SK-N-SH (cell line): ENCODE measurements at regions not wholly inside any gene's neighbourhood (a gene's known extent, or its start where the extent isn't known, plus 50 kb on each side); places are given as distances from the start of the nearest gene placed in this dataset.

ENCODE experiments used
- CTCF ChIA-PET: fragments of 300-600, 350-600 bp; formaldehyde crosslinking; extraction: SDS; loops from one replicate; lab custom pipeline; 2021; lab: Yijun Ruan, JAX
- POLR2A ChIA-PET: fragments of 350-600 bp; sonication (Branson Sonifier 250); formaldehyde crosslinking; extraction: SDS; loops from one replicate; lab custom pipeline; 2020; ENCODE audit warnings: antibody characterized with exemption, inconsistent platforms; lab: Yijun Ruan, JAX
- DNase-seq: peaks from one replicate; pipeline ENCODE4 v3.0.0; 2012
- H2AFZ ChIP-seq: fragments of 200-600 bp; sonication (generic); 2 replicates; pipeline ENCODE4 v1.8.1; 2016; ENCODE audit warnings: antibody characterized with exemption, mild to moderate bottlenecking, low read depth
- H3F3A ChIP-seq: fragments of 200-600 bp; sonication (generic); replicated peaks from 2 replicates; pipeline ENCODE3; 2016; ENCODE audit warnings: antibody characterized with exemption, mild to moderate bottlenecking; ENCODE audit not compliant: insufficient read depth
- H3K27ac ChIP-seq, 2 experiments: fragments of 200-500 bp in 1 of 2; fragments of 200-600 bp in 1 of 2; sonication (Bioruptor generic) in 1 of 2; sonication (generic), shearing (Covaris generic) in 1 of 2; 2 replicates each; pipeline versions ENCODE4 v1.5.1 to v1.6.1; 2014 to 2016; ENCODE audit warnings: low read depth in 2 of 2, inconsistent platforms in 1 of 2, low read length in 1 of 2, mild to moderate bottlenecking in 1 of 2, mixed read lengths in 1 of 2
- H3K27me3 ChIP-seq: fragments of 200-600 bp; sonication (generic), shearing (Covaris generic); 2 replicates; pipeline ENCODE4 v1.6.1; 2016; ENCODE audit warnings: mixed run types; ENCODE audit not compliant: insufficient read depth
- H3K36me3 ChIP-seq, 2 experiments: fragments of 200-500 bp in 1 of 2; fragments of 200-600 bp in 1 of 2; sonication (Bioruptor generic) in 1 of 2; sonication (generic) in 1 of 2; replicated peaks in 1 of 2; 2 replicates each; pipeline versions ENCODE3 to v1.5.1; 2014 to 2016; ENCODE audit warnings: low read length in 1 of 2, mild to moderate bottlenecking in 1 of 2; ENCODE audit not compliant: insufficient read depth in 2 of 2, control insufficient read depth in 1 of 2
- H3K4me1 ChIP-seq, 2 experiments: fragments of 200-500 bp in 1 of 2; fragments of 200-600 bp in 1 of 2; sonication (Bioruptor generic) in 1 of 2; sonication (generic), shearing (Covaris generic) in 1 of 2; 2 replicates each; pipeline versions ENCODE4 v1.5.1 to v1.6.1; 2014 to 2016; ENCODE audit warnings: low read depth in 1 of 2, low read length in 1 of 2, mixed run types in 1 of 2; ENCODE audit not compliant: insufficient read depth in 2 of 2, control insufficient read depth in 1 of 2
- H3K4me2 ChIP-seq: fragments of 200-600 bp; sonication (generic), shearing (Covaris generic); 2 replicates; pipeline ENCODE4 v1.6.1; 2017; ENCODE audit warnings: mixed run types
- H3K4me3 ChIP-seq, 2 experiments: fragments of 200-500 bp in 1 of 2; fragments of 200-600 bp in 1 of 2; sonication (Bioruptor generic) in 1 of 2; sonication (generic), shearing (Covaris generic) in 1 of 2; 2 replicates each; pipeline versions ENCODE4 v1.5.1 to v1.8.1; 2014 to 2016; ENCODE audit warnings: low read depth in 2 of 2, inconsistent platforms in 1 of 2, low read length in 1 of 2, mild to moderate bottlenecking in 1 of 2, mixed read lengths in 1 of 2, moderate library complexity in 1 of 2
- H3K79me2 ChIP-seq: fragments of 200-600 bp; sonication (generic); 2 replicates; pipeline ENCODE4 v1.8.1; 2017; ENCODE audit warnings: mild to moderate bottlenecking; ENCODE audit not compliant: insufficient read depth
- H3K9ac ChIP-seq: fragments of 200-600 bp; sonication (generic); 2 replicates; pipeline ENCODE4 v1.6.1; 2017; ENCODE audit warnings: mixed run types
- H3K9me2 ChIP-seq: fragments of 200-600 bp; sonication (generic); 2 replicates; pipeline ENCODE4 v1.6.1; 2017; ENCODE audit warnings: mixed run types
- H3K9me3 ChIP-seq: fragments of 200-600 bp; sonication (generic); 2 replicates; pipeline ENCODE4 v1.6.1; 2017; ENCODE audit warnings: mixed run types, mild to moderate bottlenecking, moderate library complexity
- H4K20me1 ChIP-seq: fragments of 200-600 bp; sonication (generic); 2 replicates; pipeline ENCODE4 v1.6.1; 2017; ENCODE audit warnings: mild to moderate bottlenecking, mixed run types; ENCODE audit not compliant: insufficient read depth
- CTCF ChIP-seq: fragments of 200-600 bp; sonication (generic); IDR thresholded peaks from 2 replicates; pipeline ENCODE4 v1.6.1; 2017; ENCODE audit warnings: antibody characterized with exemption, mild to moderate bottlenecking, moderate library complexity
- ELF1 ChIP-seq: IDR thresholded peaks from 2 replicates; pipeline ENCODE4 v1.4.0; 2012
- FOXM1 ChIP-seq: IDR thresholded peaks from 2 replicates; pipeline ENCODE4 v1.4.0; 2012; ENCODE audit warnings: low read depth, mild to moderate bottlenecking
- GABPA ChIP-seq: IDR thresholded peaks from 2 replicates; pipeline ENCODE4 v1.4.0; 2012; ENCODE audit warnings: low read depth, mild to moderate bottlenecking
- JUND ChIP-seq: IDR thresholded peaks from 2 replicates; pipeline ENCODE4 v1.4.0; 2012
- MAX ChIP-seq: IDR thresholded peaks from 2 replicates; pipeline ENCODE4 v1.4.0; 2012; ENCODE audit warnings: low read depth
- REST ChIP-seq: IDR thresholded peaks from 2 replicates; pipeline ENCODE4 v1.6.1; 2012; ENCODE audit warnings: mild to moderate bottlenecking, low read depth, low read length, moderate library complexity
- RFX5 ChIP-seq: IDR thresholded peaks from 2 replicates; pipeline ENCODE4 v1.6.1; 2012; ENCODE audit warnings: mild to moderate bottlenecking, improper control_type of control experiment, low read length
- TEAD4 ChIP-seq: IDR thresholded peaks from 2 replicates; pipeline ENCODE4 v1.4.0; 2012; ENCODE audit warnings: mild to moderate bottlenecking, borderline replicate concordance; ENCODE audit not compliant: insufficient read depth
- USF1 ChIP-seq: IDR thresholded peaks from 2 replicates; pipeline ENCODE4 v1.4.0; 2012; ENCODE audit warnings: low read depth, borderline replicate concordance
- ZBTB33 ChIP-seq: IDR thresholded peaks from 2 replicates; pipeline ENCODE4 v1.4.0; 2012; ENCODE audit warnings: low read depth, borderline replicate concordance
- WGBS: methylation state at CpG from one replicate; pipeline ENCODE4 v1.1.6; 2017; ENCODE audit warnings: low lambda C conversion rate; 5-methylcytosine and 5-hydroxymethylcytosine counted together

GRCh38 chr14:83830316-83830715 lies 1699.6 kb upstream of the FLRT2 start:
- no peak for TF ChIP-seq CTCF
- no peak for TF ChIP-seq USF1
- TF ChIP-seq JUND = no peak
- TF ChIP-seq FOXM1 = no peak
- TF ChIP-seq ELF1 = no peak
- no peak for TF ChIP-seq MAX
- TF ChIP-seq TEAD4 = no peak
- no peak for TF ChIP-seq REST
- no peak for TF ChIP-seq RFX5
- no peak for TF ChIP-seq ZBTB33
- TF ChIP-seq GABPA = no peak
- ChIA-PET POLR2A (no interaction called here), CTCF (no interaction called here)
- Histone ChIP-seq H3K4me2 (no peak overlapping the region), H3K27me3 (no peaks in the 10 kb centered on the region), H3K9me3 (no peaks in the 10 kb centered on the region), H3K27ac (no peak overlapping the region), H3K36me3 (no peaks in the 10 kb centered on the region), H3K4me3 (no peak overlapping the region), H3K9me2 (no peaks in the 10 kb centered on the region), H3K9ac (no peak overlapping the region), H3F3A (no peaks in the 10 kb centered on the region), H3K79me2 (no peaks in the 10 kb centered on the region), H2AFZ (no peak overlapping the region), H3K4me1 (no peaks in the 10 kb centered on the region; a peak in 1 of 4 replicates), H4K20me1 (no peaks in the 10 kb centered on the region)
- no peak for DNase-seq
- 11% methylated on average over 2 of the region's 2 CpGs for WGBS
